VCaP (cell line): ENCODE measurements at regions not wholly inside any gene's neighbourhood (a gene's known extent, or its start where the extent isn't known, plus 50 kb on each side); places are given as distances from the start of the nearest gene placed in this dataset.

Experiments
- H3K27ac ChIP-seq: fragments of 450-650 bp; 2 replicates; pipeline ENCODE4 v1.5.1; 2017
- TF ChIP-seq, protein P1 (sequence below): fragments of 450-650 bp; conservative IDR thresholded peaks from 2 replicates; pipeline ENCODE4 v1.5.1; 2017; ENCODE audit warnings: mild to moderate bottlenecking, moderate library complexity

DNA sequence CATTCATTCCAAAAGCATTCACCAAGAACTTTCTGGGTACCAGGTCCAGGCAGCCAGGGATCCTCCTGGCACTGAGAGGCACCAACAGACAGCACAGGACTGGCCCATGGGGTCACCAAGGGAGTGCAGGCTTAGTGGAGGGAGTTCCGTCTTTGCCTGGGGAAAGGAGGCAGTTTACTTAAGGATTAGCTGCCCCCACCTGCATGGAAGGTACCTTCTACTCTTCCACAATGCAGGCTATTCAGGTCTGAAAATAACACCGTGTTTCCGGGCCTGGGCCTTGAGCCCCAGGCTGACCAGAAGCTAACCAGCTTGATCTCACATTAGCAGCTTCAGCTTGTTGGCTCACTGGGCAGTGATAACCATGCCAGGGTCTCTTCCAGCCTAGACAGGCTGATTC lies 199.4 kb downstream of the FOXA2 start:
- TF ChIP-seq, protein P1, sequence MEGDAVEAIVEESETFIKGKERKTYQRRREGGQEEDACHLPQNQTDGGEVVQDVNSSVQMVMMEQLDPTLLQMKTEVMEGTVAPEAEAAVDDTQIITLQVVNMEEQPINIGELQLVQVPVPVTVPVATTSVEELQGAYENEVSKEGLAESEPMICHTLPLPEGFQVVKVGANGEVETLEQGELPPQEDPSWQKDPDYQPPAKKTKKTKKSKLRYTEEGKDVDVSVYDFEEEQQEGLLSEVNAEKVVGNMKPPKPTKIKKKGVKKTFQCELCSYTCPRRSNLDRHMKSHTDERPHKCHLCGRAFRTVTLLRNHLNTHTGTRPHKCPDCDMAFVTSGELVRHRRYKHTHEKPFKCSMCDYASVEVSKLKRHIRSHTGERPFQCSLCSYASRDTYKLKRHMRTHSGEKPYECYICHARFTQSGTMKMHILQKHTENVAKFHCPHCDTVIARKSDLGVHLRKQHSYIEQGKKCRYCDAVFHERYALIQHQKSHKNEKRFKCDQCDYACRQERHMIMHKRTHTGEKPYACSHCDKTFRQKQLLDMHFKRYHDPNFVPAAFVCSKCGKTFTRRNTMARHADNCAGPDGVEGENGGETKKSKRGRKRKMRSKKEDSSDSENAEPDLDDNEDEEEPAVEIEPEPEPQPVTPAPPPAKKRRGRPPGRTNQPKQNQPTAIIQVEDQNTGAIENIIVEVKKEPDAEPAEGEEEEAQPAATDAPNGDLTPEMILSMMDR, result no peak
- H3K27ac ChIP-seq, result no peak overlapping the region

DNA sequence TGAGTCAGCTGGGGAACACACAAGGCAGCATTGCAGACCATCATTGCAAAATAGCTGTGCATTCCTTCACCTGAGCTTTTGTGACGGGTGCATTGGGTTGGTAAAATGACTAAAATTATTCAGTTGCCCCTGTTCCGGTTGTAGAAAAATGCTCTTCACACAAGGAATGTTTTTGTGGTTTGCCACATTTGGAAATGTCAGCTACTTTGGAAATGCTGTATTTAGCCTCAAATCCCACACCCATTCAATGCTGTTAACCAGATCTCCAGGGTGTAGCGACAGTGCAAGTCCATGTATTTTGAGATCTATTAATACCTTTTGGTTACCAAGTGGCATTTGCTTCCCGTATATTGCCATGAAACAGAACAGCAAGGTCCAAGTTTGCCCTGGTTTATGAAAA lies 201.2 kb downstream of the FOXA2 start:
- TF ChIP-seq, protein P1, result no peak
- H3K27ac ChIP-seq, result no peak overlapping the region

DNA sequence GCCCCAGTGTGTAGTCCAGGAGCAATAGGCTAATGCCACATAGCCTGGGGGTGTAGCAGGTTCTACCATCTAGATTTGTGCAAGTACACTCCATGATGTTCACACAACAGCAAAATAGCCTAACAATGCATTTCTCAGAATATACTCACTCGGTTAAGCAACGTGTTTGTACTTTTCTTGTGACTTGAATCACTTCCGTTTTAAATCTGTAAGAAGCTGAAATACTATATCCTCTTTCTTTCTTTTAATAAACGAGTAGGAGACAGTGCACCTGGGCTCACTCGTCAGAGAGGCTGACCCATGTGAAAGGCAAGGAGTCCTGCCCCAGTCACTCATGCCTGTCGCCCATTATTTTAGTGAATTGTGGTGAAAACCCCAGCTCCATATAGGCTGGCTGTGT lies 201.6 kb downstream of the FOXA2 start:
- H3K27ac ChIP-seq, result no peak overlapping the region
- TF ChIP-seq, protein P1, result no peak

GRCh38 chr20:22381812-22382416 lies 202.5 kb downstream of the FOXA2 start:
- H3K27ac ChIP-seq, result no peak overlapping the region
- TF ChIP-seq, protein P1, result no peak

- TF ChIP-seq, protein P1, result no peak
- no peak overlapping the region for H3K27ac ChIP-seq
Observed at GRCh38 chr20:22379472-22379871, 204.9 kb downstream of the FOXA2 start.

DNA sequence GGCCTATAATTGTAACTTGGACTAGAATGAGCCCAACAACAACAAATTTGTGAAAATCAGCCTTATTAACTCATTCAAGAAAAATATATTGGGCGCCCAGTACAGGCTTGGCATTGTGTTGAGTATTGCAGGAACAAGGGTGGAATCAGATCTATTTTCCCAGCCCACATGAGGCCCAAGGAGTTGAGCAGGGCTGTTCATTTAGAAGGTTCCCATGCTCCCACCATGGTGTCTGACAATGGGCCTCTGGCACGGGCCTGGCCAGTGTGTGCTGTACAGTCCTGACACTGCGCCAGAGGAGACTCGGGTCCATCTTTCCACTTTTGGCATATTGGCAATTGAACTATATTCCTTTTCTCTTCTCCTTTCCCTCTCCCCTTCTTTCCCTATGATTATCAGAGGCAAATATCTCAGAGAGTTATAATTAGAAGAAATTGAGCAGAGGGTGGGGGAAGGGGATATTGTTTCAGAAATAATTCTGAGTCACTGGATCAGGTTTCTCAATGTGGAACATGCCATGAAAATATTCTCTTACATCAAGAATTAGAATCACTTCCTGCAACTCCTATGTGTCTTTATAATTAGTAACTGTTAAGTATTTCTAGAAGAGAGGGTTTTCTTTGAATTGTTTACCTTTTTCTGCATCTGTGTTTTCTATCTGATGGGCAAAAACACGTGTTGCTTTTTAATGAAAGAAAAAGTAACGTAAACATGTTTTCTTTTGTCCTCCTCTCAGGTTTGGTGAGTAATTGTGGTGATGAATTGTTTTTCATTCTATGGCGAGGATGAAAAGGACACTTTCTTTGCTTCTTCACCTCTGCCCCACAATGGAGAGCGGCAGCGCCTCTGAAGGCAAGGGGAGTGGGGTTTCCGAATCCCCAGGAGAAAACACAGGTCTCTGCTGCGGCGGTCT lies 209.4 kb downstream of the FOXA2 start:
- H3K27ac ChIP-seq, result no peak overlapping the region

DNA sequence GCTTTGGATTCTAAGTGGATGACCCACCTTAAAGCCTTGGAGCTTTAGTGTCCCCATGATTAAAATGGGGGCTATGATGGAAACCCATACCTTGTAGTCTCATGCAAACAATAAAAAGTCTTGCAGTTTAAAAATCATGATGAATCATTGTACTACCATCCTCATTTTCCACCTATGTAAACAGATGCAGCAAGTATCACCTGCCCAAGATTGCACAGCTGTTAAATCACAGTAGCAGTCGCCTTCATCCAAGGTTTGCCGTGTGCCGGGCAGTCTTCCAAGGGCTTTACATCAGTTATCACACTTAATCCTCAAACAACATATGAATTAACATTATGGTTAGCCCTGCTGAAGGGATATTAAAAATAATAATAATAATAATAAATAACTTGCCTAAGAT lies 210.3 kb downstream of the FOXA2 start:
- TF ChIP-seq, protein P1, result no peak
- no peak overlapping the region for H3K27ac ChIP-seq

More for the DNA sequence above, 209.4 kb downstream of the FOXA2 start:
- TF ChIP-seq, protein P1, result no peak
